GM12878 (cell line): ENCODE measurements at regions not wholly inside any gene's neighbourhood (a gene's known extent, or its start where the extent isn't known, plus 50 kb on each side); places are given as distances from the start of the nearest gene placed in this dataset.
"Not testable (repeated sequence)": the region's sequence is repeated elsewhere in the genome, so short reads cannot be mapped to it uniquely, and the experiment has no call there.

Experiments used
- ATAC-seq: fragments of 200-7000 bp; cut with Tn5 transposase; 3 replicates; pipeline ENCODE4 v1.9.1; 2020; ENCODE audit warnings: mild to moderate bottlenecking, moderate library complexity
- BruUV-seq: library from RNA; stranded (reverse); fragments of 400-500 nt; replicated peaks from 2 replicates; lab custom pipeline; 2021; lab: Mats Ljungman, UMichigan
- CTCF ChIA-PET: fragments of 300-600 bp; sonication (Branson Sonifier 250); formaldehyde crosslinking; extraction: SDS; loops from one replicate; lab custom pipeline; 2021; ENCODE audit warnings: inconsistent platforms; lab: Yijun Ruan, JAX
- POLR2A ChIA-PET: fragments of 350-600 bp; formaldehyde crosslinking; extraction: SDS; loops from one replicate; lab custom pipeline; 2021; ENCODE audit warnings: inconsistent platforms; lab: Charles Lee
- RAD21 ChIA-PET: fragments of 300-600 bp; sonication (Branson Sonifier 250); formaldehyde crosslinking; loops from one replicate; lab custom pipeline; 2023; ENCODE audit warnings: antibody characterized with exemption; ENCODE audit not compliant: unreplicated experiment; lab: Charles Lee
- SMC1A ChIA-PET: fragments of 300-600 bp; sonication (Branson Sonifier 250); formaldehyde crosslinking; loops from one replicate; lab custom pipeline; 2023; ENCODE audit not compliant: unreplicated experiment, uncharacterized antibody; lab: Charles Lee
- DNase-seq: peaks from one replicate; pipeline ENCODE4 v3.0.0-alpha.2; 2011; ENCODE audit warnings: low read depth, low spot score
- FAIRE-seq: peaks from 3 replicates; lab custom pipeline; 2011; peaks lifted over from hg19 to GRCh38; lab: Jason Lieb, UNC
- H2AFZ ChIP-seq: 2 replicates; pipeline ENCODE4 v1.6.0; 2011; ENCODE audit warnings: low read depth, low read length, control low read depth; ENCODE audit not compliant: control insufficient read depth
- H3K27ac ChIP-seq: 2 replicates; pipeline ENCODE4 v1.5.1; 2011; ENCODE audit warnings: control low read depth; ENCODE audit not compliant: control insufficient read depth, insufficient read depth
- H3K27me3 ChIP-seq, 2 experiments: replicated peaks in 1 of 2; 2 replicates each; pipeline versions ENCODE4 v1.6.0 to v1.6.1; 2011; ENCODE audit warnings: low read length in 1 of 2; ENCODE audit not compliant: control insufficient read depth in 2 of 2, insufficient read depth in 2 of 2
- H3K36me3 ChIP-seq, 2 experiments: 2 replicates each; pipeline ENCODE4 v1.5.1; 2011; ENCODE audit warnings: low read length in 1 of 2; ENCODE audit not compliant: control insufficient read depth in 2 of 2, insufficient read depth in 2 of 2
- H3K4me1 ChIP-seq: 2 replicates; pipeline ENCODE4 v1.6.1; 2011; ENCODE audit warnings: mild to moderate bottlenecking, low read length, moderate library complexity, mixed read lengths; ENCODE audit not compliant: control insufficient read depth, insufficient read depth
- H3K4me2 ChIP-seq: 2 replicates; pipeline ENCODE4 v1.6.0; 2011; ENCODE audit warnings: control low read depth; ENCODE audit not compliant: control insufficient read depth, insufficient read depth
- H3K4me3 ChIP-seq: fragments of 200-600 bp; sonication (generic); 2 replicates; pipeline ENCODE4 v1.5.1; 2016
- H3K79me2 ChIP-seq: 2 replicates; pipeline ENCODE4 v1.6.0; 2011; ENCODE audit warnings: low read length; ENCODE audit not compliant: control insufficient read depth, insufficient read depth
- H3K9ac ChIP-seq: 2 replicates; pipeline ENCODE4 v1.8.0; 2011; ENCODE audit warnings: low read length, control low read depth, mixed read lengths; ENCODE audit not compliant: control insufficient read depth, insufficient read depth
- H3K9me3 ChIP-seq: replicated peaks from 3 replicates; pipeline ENCODE4 v1.5.1; 2011; ENCODE audit warnings: mild to moderate bottlenecking, low read length; ENCODE audit not compliant: control insufficient read depth, insufficient read depth
- H4K20me1 ChIP-seq: 2 replicates; pipeline ENCODE4 v1.6.0; 2011; ENCODE audit not compliant: control insufficient read depth, insufficient read depth
- CBX3 ChIP-seq: fragments of 200-600 bp; sonication (generic); IDR thresholded peaks from 2 replicates; pipeline ENCODE4 v1.6.1; 2016; ENCODE audit warnings: low read depth, borderline replicate concordance
- CHD2 ChIP-seq: IDR thresholded peaks from 2 replicates; pipeline ENCODE4 v1.6.1; 2011; ENCODE audit warnings: low read depth, low read length, improper control_type of control experiment, borderline replicate concordance
- RAD21 ChIP-seq: IDR thresholded peaks from 2 replicates; pipeline ENCODE4 v1.6.1; 2011; ENCODE audit warnings: mild to moderate bottlenecking, low read depth, low read length, moderate library complexity; ENCODE audit not compliant: insufficient read depth
- TCF7 ChIP-seq: IDR thresholded peaks from 2 replicates; pipeline ENCODE4 v1.6.1; 2014; ENCODE audit warnings: antibody characterized with exemption, borderline replicate concordance
- ZNF622 ChIP-seq: fragments of 450-650 bp; IDR thresholded peaks from 2 replicates; pipeline ENCODE4 v1.6.1; 2017; ENCODE audit warnings: mild to moderate bottlenecking, inconsistent platforms
- WGBS: methylation state at CpG from one replicate; pipeline ENCODE4 v1.1.6; 2016; ENCODE audit warnings: low lambda C conversion rate; ENCODE audit not compliant: insufficient replicate concordance, insufficient coverage; ENCODE audit errors: missing lambda C conversion rate; 5-methylcytosine and 5-hydroxymethylcytosine counted together
- in situ Hi-C: fragments of 300-500 bp; cut with MboI; formaldehyde crosslinking; loops from 9 replicates; pipeline ENCODE4 v1.14.3; 2018; ENCODE audit warnings: mixed read lengths
- intact Hi-C: fragments of 100-400 bp; cut with micrococcal nuclease; formaldehyde crosslinking; loops from one replicate; pipeline ENCODE4 v1.14.2; 2022; ENCODE audit not compliant: unreplicated experiment

- ATAC-seq: no peak
- no peak overlapping the region for H2AFZ ChIP-seq
- SMC1A ChIA-PET: no interaction called here
- H3K36me3 ChIP-seq: no peaks in the 10 kb centered on the region
- no TSS peak for BruUV-seq
- in situ Hi-C loops: no loop called here
- H3K4me1 ChIP-seq: no peaks in the 10 kb centered on the region
- RAD21 ChIA-PET: no interaction called here
- no peak overlapping the region for H3K27ac ChIP-seq
- no peaks in the 10 kb centered on the region for H3K27me3 ChIP-seq
- no peak overlapping the region for H3K4me3 ChIP-seq
- WGBS: 33% methylated on average over 3 of the region's 3 CpGs
- TF ChIP-seq CBX3: no peak
- TF ChIP-seq CHD2: no peak
- TF ChIP-seq TCF7: no peak
- TF ChIP-seq ZNF622: no peak
- TF ChIP-seq RAD21: no peak
- POLR2A ChIA-PET: no interaction called here
- CTCF ChIA-PET: no interaction called here
- no peak overlapping the region for H3K4me2 ChIP-seq
- intact Hi-C loops: no loop called here
- no peaks in the 10 kb centered on the region; the same call in 2 of the 3 replicates for H3K9me3 ChIP-seq
- DNase-seq: no peak
- H3K79me2 ChIP-seq: no peaks in the 10 kb centered on the region
- no peak for FAIRE-seq
- no peak overlapping the region for H3K9ac ChIP-seq
- H4K20me1 ChIP-seq: no peaks in the 10 kb centered on the region
These were observed 166.1 kb downstream of the THBS2 start for GRCh38 chr6:169087443-169088041.

GRCh38 chr6:169086616-169087015 lies 167.0 kb downstream of the THBS2 start:
- BruUV-seq, H3K4me1 ChIP-seq, H2AFZ ChIP-seq, RAD21 ChIA-PET, H4K20me1 ChIP-seq, intact Hi-C loops, H3K4me3 ChIP-seq, H3K79me2 ChIP-seq, H3K4me2 ChIP-seq, in situ Hi-C loops, H3K9me3 ChIP-seq, H3K36me3 ChIP-seq, ATAC-seq, FAIRE-seq, H3K27ac ChIP-seq, H3K9ac ChIP-seq, DNase-seq, H3K27me3 ChIP-seq, CTCF ChIA-PET, POLR2A ChIA-PET: not testable (repeated sequence)
- WGBS: 31% methylated on average over 6 of the region's 6 CpGs
- SMC1A ChIA-PET: interaction anchor here (0.7 kb wide), 1 partner anchor 29 kb away, joined by 3 read pairs; no protein-coding TSS in a partner anchor
